ENCODE measurements at regions not wholly inside any gene's neighbourhood (a gene's known extent, or its start where the extent isn't known, plus 50 kb on each side); places are given as distances from the start of the nearest gene placed in this dataset.

GRCh38 chr6:81623106-81623759 lies 129.2 kb downstream of the TENT5A start:
- Histone ChIP-seq H3K27ac (replicated peaks) (no peak overlapping the region), H3K27me3 (ENCODE audit: insufficient read depth, poor library complexity, severe bottlenecking) (no peaks in the 10 kb centered on the region), H3K4me3 (replicated peaks; ENCODE audit: insufficient read depth, low read length) (no peak overlapping the region)
- DNase-seq (ENCODE audit: low read depth in 1 of 2, low spot score in 1 of 2) = no peak
- TF ChIP-seq SPI1 (IDR thresholded peaks at IDR 0.05; ENCODE audit: borderline replicate concordance, low read depth) = no peak

GRCh38 chr6:81621816-81622395 lies 130.6 kb downstream of the TENT5A start:
- Histone ChIP-seq H3K27me3 (ENCODE audit: insufficient read depth, poor library complexity, severe bottlenecking) (no peaks in the 10 kb centered on the region), H3K4me3 (replicated peaks; ENCODE audit: insufficient read depth, low read length) (no peak overlapping the region), H3K27ac (replicated peaks) (no peak overlapping the region)
- TF ChIP-seq POLR2AphosphoS5 (IDR thresholded peaks at IDR 0.05; ENCODE audit: low read depth) (no peak), CTCF (IDR thresholded peaks at IDR 0.05; ENCODE audit: insufficient read depth, low read length) (no peak), REST (IDR thresholded peaks at IDR 0.05; ENCODE audit: insufficient replicate concordance, low read depth) (no peak), SPI1 (IDR thresholded peaks at IDR 0.05; ENCODE audit: borderline replicate concordance, low read depth) (no peak), GABPA (IDR thresholded peaks at IDR 0.05; ENCODE audit: low read depth) (no peak)
- DNase-seq (ENCODE audit: low read depth in 1 of 2, low spot score in 1 of 2) = no peak

GRCh38 chr6:81614292-81614691 lies 138.2 kb downstream of the TENT5A start:
- H3K27ac ChIP-seq (replicated peaks) = no peak overlapping the region
- no peak for TF ChIP-seq GABPA (IDR thresholded peaks at IDR 0.05; ENCODE audit: low read depth)
- TF ChIP-seq REST (IDR thresholded peaks at IDR 0.05; ENCODE audit: insufficient replicate concordance, low read depth) = no peak
- no peak for TF ChIP-seq SPI1 (IDR thresholded peaks at IDR 0.05; ENCODE audit: borderline replicate concordance, low read depth)
- no peak for TF ChIP-seq CTCF (IDR thresholded peaks at IDR 0.05; ENCODE audit: insufficient read depth, low read length)
- TF ChIP-seq POLR2AphosphoS5 (IDR thresholded peaks at IDR 0.05; ENCODE audit: low read depth) = no peak
- no peak for DNase-seq (ENCODE audit: low read depth in 1 of 2, low spot score in 1 of 2)
- no peak overlapping the region for H3K4me3 ChIP-seq (replicated peaks; ENCODE audit: insufficient read depth, low read length)
- no peaks in the 10 kb centered on the region for H3K27me3 ChIP-seq (ENCODE audit: insufficient read depth, poor library complexity, severe bottlenecking)

GRCh38 chr6:81613606-81614005 lies 138.9 kb downstream of the TENT5A start:
- Histone ChIP-seq H3K4me3 (replicated peaks; ENCODE audit: insufficient read depth, low read length) (no peak overlapping the region), H3K27me3 (ENCODE audit: insufficient read depth, poor library complexity, severe bottlenecking) (no peaks in the 10 kb centered on the region), H3K27ac (replicated peaks) (no peak overlapping the region)
- TF ChIP-seq GABPA (IDR thresholded peaks at IDR 0.05; ENCODE audit: low read depth) = no peak
- TF ChIP-seq REST (IDR thresholded peaks at IDR 0.05; ENCODE audit: insufficient replicate concordance, low read depth) = no peak
- TF ChIP-seq SPI1 (IDR thresholded peaks at IDR 0.05; ENCODE audit: borderline replicate concordance, low read depth) = no peak
- TF ChIP-seq CTCF (IDR thresholded peaks at IDR 0.05; ENCODE audit: insufficient read depth, low read length) = no peak
- no peak for TF ChIP-seq POLR2AphosphoS5 (IDR thresholded peaks at IDR 0.05; ENCODE audit: low read depth)
- DNase-seq (ENCODE audit: low read depth in 1 of 2, low spot score in 1 of 2) = peak in 1 of 2 experiments; percentile 1

All from HL-60 (cell line).